Neuron (in vitro differentiated cells): ENCODE measurements at regions not wholly inside any gene's neighbourhood (a gene's known extent, or its start where the extent isn't known, plus 50 kb on each side); places are given as distances from the start of the nearest gene placed in this dataset.
"Not testable (repeated sequence)": the region's sequence is repeated elsewhere in the genome, so short reads cannot be mapped to it uniquely, and the experiment has no call there.

Source experiments
- H2AFZ ChIP-seq: one replicate; pipeline ENCODE4 v1.6.1; 2013; ENCODE audit warnings: low read depth, mild to moderate bottlenecking, inconsistent platforms, low read length, moderate library complexity
- H3K27me3 ChIP-seq: one replicate; pipeline ENCODE4 v1.6.1; 2013; ENCODE audit warnings: low read length; ENCODE audit not compliant: insufficient read depth
- H3K36me3 ChIP-seq: one replicate; pipeline ENCODE4 v1.6.1; 2013; ENCODE audit warnings: low read length; ENCODE audit not compliant: insufficient read depth
- H3K4me1 ChIP-seq: one replicate; pipeline ENCODE4 v1.6.1; 2013; ENCODE audit warnings: low read length; ENCODE audit not compliant: insufficient read depth
- H3K4me3 ChIP-seq: 2 replicates; pipeline ENCODE4 v1.5.1; 2013; ENCODE audit warnings: mild to moderate bottlenecking, low read length, moderate library complexity
- H3K9me3 ChIP-seq: one replicate; pipeline ENCODE4 v1.6.1; 2013; ENCODE audit warnings: low read length

GRCh38 chr7:81186691-81187090 lies 267.8 kb upstream of the SEMA3C start:
- Histone ChIP-seq H3K9me3 (no peaks in the 10 kb centered on the region), H2AFZ (no peak overlapping the region), H3K36me3 (no peaks in the 10 kb centered on the region), H3K4me1 (no peaks in the 10 kb centered on the region), H3K4me3 (no peak overlapping the region), H3K27me3 (no peaks in the 10 kb centered on the region)

DNA sequence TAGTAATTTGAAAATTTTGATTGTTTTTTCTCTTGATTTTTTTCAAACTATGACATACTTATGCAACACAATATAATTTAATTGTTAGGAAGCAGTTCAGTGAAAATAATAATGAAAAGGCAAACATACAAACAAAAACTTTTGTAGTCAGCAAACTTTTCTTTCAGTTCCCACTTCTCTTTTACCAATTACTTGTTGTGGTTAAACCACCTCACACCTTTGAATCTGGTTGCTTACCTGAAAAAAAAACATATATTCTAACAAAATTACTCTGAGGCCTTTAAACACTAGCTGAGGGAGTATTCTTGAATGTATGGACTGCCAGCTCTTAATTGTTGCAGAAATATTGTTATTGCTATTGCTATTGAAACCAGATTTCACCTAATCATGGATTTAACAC lies 266.2 kb upstream of the SEMA3C start:
- H3K4me1 ChIP-seq, result no peaks in the 10 kb centered on the region
- H3K27me3 ChIP-seq, result no peaks in the 10 kb centered on the region
- H3K4me3 ChIP-seq, result no peak overlapping the region
- no peak overlapping the region for H2AFZ ChIP-seq
- peaks cover 8% of the 10 kb centered on the region for H3K9me3 ChIP-seq
- H3K36me3 ChIP-seq, result no peaks in the 10 kb centered on the region

DNA sequence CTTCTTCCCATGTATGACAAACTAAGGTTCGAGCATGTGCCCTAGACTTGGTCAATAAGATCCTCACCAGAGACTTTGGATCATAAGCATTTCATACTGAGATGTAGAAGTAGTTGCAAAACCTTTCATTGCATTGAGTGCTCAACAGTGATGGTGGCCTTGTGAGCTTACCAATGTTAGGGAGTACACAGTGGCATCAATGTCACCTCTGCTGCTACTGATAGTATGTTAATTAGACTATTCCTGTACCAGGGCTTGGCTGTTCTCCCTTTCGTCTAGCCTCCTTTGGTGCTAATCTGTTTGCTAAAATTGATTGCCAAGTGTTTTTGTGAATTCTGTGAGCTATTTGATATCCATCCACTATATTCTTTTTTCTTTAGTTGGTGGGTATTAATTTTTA lies 264.5 kb upstream of the SEMA3C start:
- no peaks in the 10 kb centered on the region for H3K27me3 ChIP-seq
- no peaks in the 10 kb centered on the region for H3K4me1 ChIP-seq
- H3K36me3 ChIP-seq, result no peaks in the 10 kb centered on the region
- no peak overlapping the region for H3K4me3 ChIP-seq
- no peak overlapping the region for H2AFZ ChIP-seq
- H3K9me3 ChIP-seq, result peaks cover 13% of the 10 kb centered on the region

DNA sequence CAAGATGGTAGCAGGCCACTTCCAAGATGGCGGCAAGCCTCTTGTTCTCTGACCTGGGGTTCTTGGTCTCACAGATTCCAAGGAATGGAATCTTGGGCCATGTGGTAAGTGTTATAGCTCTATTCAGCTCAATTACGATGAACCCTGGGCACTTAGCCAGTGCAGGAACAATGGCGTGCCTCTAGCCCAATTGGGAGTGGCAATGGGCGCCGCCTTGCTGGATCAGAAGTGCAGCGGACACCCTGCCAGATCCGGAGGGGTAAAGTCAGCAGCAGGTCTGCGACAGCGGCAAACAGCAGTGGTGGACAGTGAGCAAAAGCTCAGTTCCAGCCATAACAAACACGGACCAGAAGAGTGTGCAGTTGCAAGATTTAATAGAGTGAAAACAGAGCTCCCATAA lies 263.2 kb upstream of the SEMA3C start:
- H3K4me3 ChIP-seq, H3K4me1 ChIP-seq, H2AFZ ChIP-seq, H3K27me3 ChIP-seq, H3K36me3 ChIP-seq: not testable (repeated sequence)
- peaks cover 13% of the 10 kb centered on the region for H3K9me3 ChIP-seq

DNA sequence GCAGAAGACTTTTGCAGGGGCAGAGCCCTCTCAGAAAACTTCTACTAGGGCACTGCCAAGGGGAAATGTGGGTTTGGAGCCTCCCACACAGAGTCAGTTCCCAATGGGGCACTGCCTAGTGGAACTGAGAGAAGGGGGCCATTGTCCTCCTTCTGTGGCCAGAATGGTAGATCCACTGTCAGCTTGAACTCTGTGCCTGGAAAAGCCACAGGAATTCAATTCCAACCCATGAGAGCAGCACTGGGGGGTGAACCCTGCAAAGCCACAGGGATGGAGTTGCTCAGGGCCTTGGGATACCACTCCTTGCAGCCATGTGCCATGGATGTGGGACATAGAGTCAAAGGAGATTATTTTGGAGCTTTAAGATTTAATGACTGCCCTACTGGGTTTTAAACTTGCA lies 262.2 kb upstream of the SEMA3C start:
- Histone ChIP-seq H3K36me3 (no peaks in the 10 kb centered on the region), H3K4me1 (no peaks in the 10 kb centered on the region), H3K4me3 (no peak overlapping the region)

DNA sequence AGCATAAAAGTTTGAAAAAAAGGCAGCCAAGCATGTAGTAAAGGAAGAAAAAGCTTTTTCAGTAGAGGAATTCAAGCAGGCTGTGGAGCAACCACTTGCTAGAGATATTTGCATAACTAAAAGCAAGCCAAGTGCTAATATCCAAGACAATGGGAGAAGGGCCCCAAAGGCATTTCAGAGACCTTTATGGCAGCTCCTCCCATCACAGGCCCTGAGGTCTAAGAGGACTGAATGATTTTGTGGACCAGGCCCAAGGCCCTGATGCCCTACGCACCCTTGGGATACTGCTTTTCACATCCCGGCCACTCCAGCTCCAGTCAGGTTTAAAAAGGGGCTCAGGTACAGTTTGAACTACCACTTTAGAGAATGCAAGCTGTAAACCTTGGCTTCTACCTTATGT lies 261.7 kb upstream of the SEMA3C start:
- peaks cover 5% of the 10 kb centered on the region for H3K4me1 ChIP-seq
- H3K36me3 ChIP-seq, result no peaks in the 10 kb centered on the region
- peaks cover 13% of the 10 kb centered on the region for H3K9me3 ChIP-seq
- H3K27me3 ChIP-seq, result no peaks in the 10 kb centered on the region
- H2AFZ ChIP-seq, result no peak overlapping the region
- H3K4me3 ChIP-seq, result no peak overlapping the region

More for the DNA sequence above, 262.2 kb upstream of the SEMA3C start:
- no peak overlapping the region for H2AFZ ChIP-seq
- H3K9me3 ChIP-seq, result peaks cover 13% of the 10 kb centered on the region
- H3K27me3 ChIP-seq, result no peaks in the 10 kb centered on the region

DNA sequence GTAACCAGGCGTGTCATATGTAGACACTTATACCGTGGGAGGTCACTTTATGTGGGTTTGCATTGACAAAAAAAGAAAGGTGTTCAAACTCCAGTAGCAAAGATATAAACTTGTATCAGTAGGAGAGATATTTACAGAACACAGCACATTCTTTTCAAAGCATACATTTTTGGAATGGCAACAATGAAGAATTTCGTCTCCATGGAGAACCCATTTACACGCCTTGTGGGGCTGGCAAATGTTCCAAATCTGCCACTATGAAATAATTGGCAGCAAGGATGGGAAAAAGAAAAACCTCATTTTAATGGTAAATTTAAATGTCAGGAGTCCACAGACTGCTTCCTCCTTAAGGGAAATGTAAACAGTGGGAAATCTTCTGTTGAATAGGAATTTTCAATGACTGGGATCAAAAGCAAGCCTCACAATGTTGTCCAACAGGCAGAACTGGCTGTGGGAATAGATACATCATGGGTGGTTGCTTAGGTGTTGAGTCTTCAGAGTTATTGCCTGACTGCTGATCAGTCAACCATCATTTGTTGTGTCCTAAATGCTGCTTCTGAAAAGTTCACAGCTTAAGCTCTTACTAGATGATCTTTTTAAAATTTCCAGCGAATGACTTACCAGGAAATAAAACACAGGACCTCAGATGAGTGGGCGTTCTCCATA lies 256.6 kb upstream of the SEMA3C start:
- Histone ChIP-seq H3K4me3 (no peak overlapping the region), H3K9me3 (peaks cover 6% of the 10 kb centered on the region), H2AFZ (no peak overlapping the region), H3K27me3 (no peaks in the 10 kb centered on the region), H3K36me3 (no peaks in the 10 kb centered on the region), H3K4me1 (peaks cover 25% of the 10 kb centered on the region)

- no peaks in the 10 kb centered on the region for H3K36me3 ChIP-seq
- H3K9me3 ChIP-seq, result no peaks in the 10 kb centered on the region
Observed at GRCh38 chr7:81173766-81174281, 255.0 kb upstream of the SEMA3C start.

GRCh38 chr7:81170291-81170690 lies 251.4 kb upstream of the SEMA3C start:
- no peak overlapping the region for H3K4me3 ChIP-seq
- H2AFZ ChIP-seq, result no peak overlapping the region
- no peaks in the 10 kb centered on the region for H3K9me3 ChIP-seq
- H3K36me3 ChIP-seq, result no peaks in the 10 kb centered on the region
- peaks cover 17% of the 10 kb centered on the region for H3K4me1 ChIP-seq
- no peaks in the 10 kb centered on the region for H3K27me3 ChIP-seq

More at GRCh38 chr7:81173766-81174281, 255.0 kb upstream of the SEMA3C start:
- Histone ChIP-seq H3K27me3 (no peaks in the 10 kb centered on the region), H3K4me3 (no peak overlapping the region), H3K4me1 (peaks cover 25% of the 10 kb centered on the region), H2AFZ (no peak overlapping the region)

- no peak overlapping the region for H3K4me3 ChIP-seq
- H3K9me3 ChIP-seq, result no peaks in the 10 kb centered on the region
- H2AFZ ChIP-seq, result no peak overlapping the region
- H3K4me1 ChIP-seq, result no peaks in the 10 kb centered on the region
- H3K36me3 ChIP-seq, result no peaks in the 10 kb centered on the region
- H3K27me3 ChIP-seq, result no peaks in the 10 kb centered on the region
Observed at GRCh38 chr7:81167934-81168333, 249.1 kb upstream of the SEMA3C start.

- Histone ChIP-seq H3K9me3 (no peaks in the 10 kb centered on the region), H2AFZ (no peak overlapping the region), H3K4me3 (no peak overlapping the region), H3K27me3 (no peaks in the 10 kb centered on the region), H3K36me3 (no peaks in the 10 kb centered on the region), H3K4me1 (no peaks in the 10 kb centered on the region)
Observed at GRCh38 chr7:81165070-81165469, 246.2 kb upstream of the SEMA3C start.

GRCh38 chr7:81162771-81163525 lies 244.1 kb upstream of the SEMA3C start:
- H3K27me3 ChIP-seq, result no peaks in the 10 kb centered on the region

DNA sequence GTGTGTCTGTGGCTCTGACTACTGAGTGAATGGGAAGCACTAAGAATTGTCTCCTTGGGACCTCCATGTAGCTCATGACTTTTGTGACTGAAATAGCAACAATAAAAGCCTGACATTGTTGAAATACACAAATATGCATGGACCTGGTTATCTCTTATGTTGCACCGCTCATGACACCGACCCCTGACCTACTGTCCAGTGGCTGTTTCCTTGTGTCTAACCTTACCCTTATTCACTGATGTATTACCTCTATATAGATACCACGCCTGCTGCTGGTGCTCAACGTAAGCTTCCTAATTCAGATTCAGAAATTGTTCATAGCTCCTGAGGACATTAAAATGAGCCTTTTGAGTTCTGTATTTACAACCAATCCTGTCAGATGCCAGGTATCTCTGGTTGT lies 243.4 kb upstream of the SEMA3C start:
- no peak overlapping the region for H3K4me3 ChIP-seq
- H2AFZ ChIP-seq, result no peak overlapping the region
- peaks cover 17% of the 10 kb centered on the region for H3K4me1 ChIP-seq
- no peaks in the 10 kb centered on the region for H3K27me3 ChIP-seq
- H3K9me3 ChIP-seq, result no peaks in the 10 kb centered on the region
- no peaks in the 10 kb centered on the region for H3K36me3 ChIP-seq

More at GRCh38 chr7:81162771-81163525, 244.1 kb upstream of the SEMA3C start:
- H3K9me3 ChIP-seq, result no peaks in the 10 kb centered on the region
- no peak overlapping the region for H2AFZ ChIP-seq
- no peak overlapping the region for H3K4me3 ChIP-seq
- no peaks in the 10 kb centered on the region for H3K36me3 ChIP-seq
- H3K4me1 ChIP-seq, result peaks cover 10% of the 10 kb centered on the region
